ENCODE measurements at regions not wholly inside any gene's neighbourhood (a gene's known extent, or its start where the extent isn't known, plus 50 kb on each side); places are given as distances from the start of the nearest gene placed in this dataset.
"Not testable (repeated sequence)": the region's sequence is repeated elsewhere in the genome, so short reads cannot be mapped to it uniquely, and the experiment has no call there.

DNA sequence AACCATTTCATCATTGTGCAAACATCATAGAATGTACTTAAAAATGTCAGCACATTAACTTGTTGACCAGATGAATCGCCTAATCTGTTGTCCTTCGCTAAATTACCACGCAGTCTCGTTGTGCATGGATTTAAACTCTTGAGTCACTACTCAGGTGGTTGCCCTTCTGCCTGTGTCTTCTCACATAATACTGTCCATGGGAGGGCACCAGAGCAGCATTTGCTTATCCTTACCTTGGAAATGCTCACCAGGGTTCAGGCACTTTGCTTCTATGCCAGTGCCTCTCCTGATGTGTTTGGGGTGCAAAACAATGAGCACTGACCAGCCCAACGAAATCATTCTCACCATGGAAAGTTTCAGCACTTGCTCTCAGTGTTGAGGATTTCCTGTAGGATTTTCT lies 559.9 kb downstream of the RWDD3 start:
- Histone ChIP-seq H3K27ac (no peak overlapping the region), H3K4me1 (no peaks in the 10 kb centered on the region), H3K9me3 (no peaks in the 10 kb centered on the region), H3K36me3 (no peaks in the 10 kb centered on the region), H3K27me3 (no peaks in the 10 kb centered on the region), H3K4me3 (no peak overlapping the region)
- ATAC-seq = no peak
- WGBS, 2 donors (ENCODE audit: low coverage in 1 of 2) = 69 to 83% methylated on average over 2 to 5 of the region's 5 CpGs
- no peak for TF ChIP-seq EP300 (IDR thresholded peaks at IDR 0.05)

DNA sequence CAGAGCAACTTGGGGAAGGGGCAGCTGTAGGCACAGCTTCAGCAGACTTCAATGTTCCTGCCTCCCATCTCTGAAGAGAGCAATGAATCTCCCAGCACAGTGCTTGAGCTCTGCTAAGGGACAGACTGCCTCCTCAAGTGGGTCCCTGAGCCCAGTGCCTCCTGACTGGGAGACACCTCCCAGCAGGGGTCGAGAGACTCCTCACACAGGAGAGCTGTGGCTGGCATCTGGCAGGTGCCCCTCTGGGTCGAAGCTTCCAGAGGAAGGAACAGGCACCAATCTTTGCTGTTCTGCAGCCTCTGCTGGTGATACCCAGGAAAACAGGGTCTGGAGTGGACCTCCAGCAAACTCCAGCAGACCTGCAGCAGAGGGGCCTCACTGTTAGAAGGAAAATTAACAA lies 563.8 kb downstream of the RWDD3 start:
- H3K36me3 ChIP-seq, H3K27ac ChIP-seq, ATAC-seq, H3K4me1 ChIP-seq, H3K9me3 ChIP-seq, H3K27me3 ChIP-seq, H3K4me3 ChIP-seq: not testable (repeated sequence)
- no CpG with 5 or more reads among the region's 2 CpGs for WGBS, 2 donors (ENCODE audit: low coverage in 1 of 2)

DNA sequence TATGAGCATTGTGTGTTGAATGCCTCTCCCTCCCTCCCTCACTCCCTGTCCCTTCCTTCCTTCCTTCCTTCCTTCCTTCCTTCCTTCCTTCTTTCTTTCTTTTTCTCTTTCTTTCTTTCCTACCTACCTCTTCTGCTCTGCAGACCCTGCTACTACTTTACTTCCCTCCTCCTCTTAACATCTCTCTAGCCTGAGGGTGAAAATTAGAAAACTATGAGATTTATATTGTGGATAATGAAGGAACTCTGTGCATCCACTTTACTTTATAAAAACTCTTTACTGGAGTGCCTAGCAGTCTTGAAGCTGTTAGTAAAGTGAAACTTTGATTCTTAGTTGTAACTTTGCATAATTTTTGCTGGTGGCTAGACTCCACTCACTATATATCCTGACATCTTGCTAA lies 572.2 kb downstream of the RWDD3 start:
- Histone ChIP-seq H3K27ac (no peak overlapping the region), H3K36me3 (no peaks in the 10 kb centered on the region), H3K4me3 (no peak overlapping the region), H3K9me3 (no peaks in the 10 kb centered on the region), H3K27me3 (no peaks in the 10 kb centered on the region), H3K4me1 (no peaks in the 10 kb centered on the region)
- ATAC-seq = no peak
- TF ChIP-seq POLR2A (IDR thresholded peaks at IDR 0.05) (no peak), POLR2AphosphoS5 (IDR thresholded peaks at IDR 0.05) (no peak), EP300 (IDR thresholded peaks at IDR 0.05) (no peak)
- TF ChIP-seq, protein P1, sequence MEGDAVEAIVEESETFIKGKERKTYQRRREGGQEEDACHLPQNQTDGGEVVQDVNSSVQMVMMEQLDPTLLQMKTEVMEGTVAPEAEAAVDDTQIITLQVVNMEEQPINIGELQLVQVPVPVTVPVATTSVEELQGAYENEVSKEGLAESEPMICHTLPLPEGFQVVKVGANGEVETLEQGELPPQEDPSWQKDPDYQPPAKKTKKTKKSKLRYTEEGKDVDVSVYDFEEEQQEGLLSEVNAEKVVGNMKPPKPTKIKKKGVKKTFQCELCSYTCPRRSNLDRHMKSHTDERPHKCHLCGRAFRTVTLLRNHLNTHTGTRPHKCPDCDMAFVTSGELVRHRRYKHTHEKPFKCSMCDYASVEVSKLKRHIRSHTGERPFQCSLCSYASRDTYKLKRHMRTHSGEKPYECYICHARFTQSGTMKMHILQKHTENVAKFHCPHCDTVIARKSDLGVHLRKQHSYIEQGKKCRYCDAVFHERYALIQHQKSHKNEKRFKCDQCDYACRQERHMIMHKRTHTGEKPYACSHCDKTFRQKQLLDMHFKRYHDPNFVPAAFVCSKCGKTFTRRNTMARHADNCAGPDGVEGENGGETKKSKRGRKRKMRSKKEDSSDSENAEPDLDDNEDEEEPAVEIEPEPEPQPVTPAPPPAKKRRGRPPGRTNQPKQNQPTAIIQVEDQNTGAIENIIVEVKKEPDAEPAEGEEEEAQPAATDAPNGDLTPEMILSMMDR (IDR thresholded peaks at IDR 0.05) = no peak

DNA sequence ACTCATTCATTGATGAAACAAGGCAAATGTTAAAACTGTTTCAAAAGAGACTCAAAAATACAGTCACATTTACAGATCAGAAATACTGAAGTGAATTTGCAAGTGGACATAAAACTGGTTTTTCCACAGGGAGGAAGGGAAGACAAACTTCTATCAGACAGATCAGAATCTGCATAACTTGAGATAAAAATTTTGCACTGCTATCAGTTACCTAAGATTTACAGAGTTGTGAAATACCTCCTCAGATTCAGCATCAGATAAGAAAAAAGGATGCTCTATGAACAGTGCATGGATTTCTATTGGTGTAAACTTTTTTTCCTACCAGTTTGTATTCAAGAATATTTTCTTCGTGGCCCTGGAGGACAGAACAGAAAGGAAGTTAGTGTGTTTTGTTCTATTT lies 575.4 kb downstream of the RWDD3 start:
- no peak for ATAC-seq
- no peaks in the 10 kb centered on the region for H3K27me3 ChIP-seq
- TF ChIP-seq POLR2A (IDR thresholded peaks at IDR 0.05) (no peak), EP300 (IDR thresholded peaks at IDR 0.05) (no peak), POLR2AphosphoS5 (IDR thresholded peaks at IDR 0.05) (no peak)
- TF ChIP-seq, protein P1 (IDR thresholded peaks at IDR 0.05) = no peak
- no peaks in the 10 kb centered on the region for H3K9me3 ChIP-seq
- H3K4me1 ChIP-seq = no peaks in the 10 kb centered on the region
- H3K36me3 ChIP-seq = no peaks in the 10 kb centered on the region
- 62 to 88% methylated on average over 1 of the region's 1 CpG for WGBS, 2 donors (ENCODE audit: low coverage in 1 of 2)
- H3K4me3 ChIP-seq = no peak overlapping the region
- H3K27ac ChIP-seq = no peak overlapping the region

DNA sequence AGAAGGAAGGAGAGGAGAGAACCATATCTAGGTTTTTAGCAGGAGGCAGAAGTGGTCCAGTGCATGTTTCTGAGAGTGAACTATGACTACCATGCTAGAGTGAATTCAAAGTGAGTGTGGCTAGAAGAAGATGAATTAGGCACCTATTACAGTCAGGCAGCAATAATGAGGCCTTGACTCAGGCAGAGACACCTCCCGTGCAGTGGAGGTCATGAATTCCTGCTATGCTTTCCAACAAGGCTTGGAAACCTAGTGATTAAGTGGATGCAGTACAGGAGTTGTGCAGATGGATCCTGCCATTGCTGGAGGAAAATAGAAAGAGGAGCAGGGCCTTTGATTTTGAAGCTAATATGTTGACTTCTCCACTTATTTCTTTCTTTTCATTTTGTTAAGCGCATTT lies 581.5 kb downstream of the RWDD3 start:
- 6% methylated on average over 2 of the region's 2 CpGs; no CpG with 5 or more reads in 1 of the 2 donors for WGBS, 2 donors (ENCODE audit: low coverage in 1 of 2)
- Histone ChIP-seq H3K4me1 (no peaks in the 10 kb centered on the region), H3K4me3 (no peak overlapping the region), H3K27me3 (no peaks in the 10 kb centered on the region), H3K27ac (no peak overlapping the region), H3K9me3 (no peaks in the 10 kb centered on the region), H3K36me3 (no peaks in the 10 kb centered on the region)
- ATAC-seq = no peak
- TF ChIP-seq, protein P1 (IDR thresholded peaks at IDR 0.05) = no peak
- no peak for TF ChIP-seq POLR2A (IDR thresholded peaks at IDR 0.05)
- TF ChIP-seq POLR2AphosphoS5 (IDR thresholded peaks at IDR 0.05) = no peak
- no peak for TF ChIP-seq EP300 (IDR thresholded peaks at IDR 0.05)

DNA sequence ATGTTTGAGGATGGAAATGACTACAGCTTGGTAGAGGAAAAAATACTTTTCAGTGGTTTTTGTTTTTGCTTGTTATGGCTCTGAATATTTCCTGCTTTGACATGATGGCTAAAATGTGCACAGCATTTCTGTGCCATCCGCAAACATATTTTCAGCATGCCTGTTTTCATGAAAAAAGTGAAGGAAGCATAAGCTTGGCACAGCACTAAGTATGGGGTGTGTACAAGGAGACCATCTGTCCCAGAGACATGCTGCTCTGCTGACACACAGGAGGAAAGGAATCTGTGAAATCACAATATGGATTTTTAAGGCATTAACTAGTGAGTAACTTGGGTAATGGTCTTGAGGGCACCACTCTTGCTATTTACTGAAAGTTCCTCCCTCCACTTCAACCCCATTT lies 595.5 kb downstream of the RWDD3 start:
- Histone ChIP-seq H3K9me3 (no peaks in the 10 kb centered on the region), H3K4me1 (no peaks in the 10 kb centered on the region), H3K4me3 (no peak overlapping the region), H3K27me3 (no peaks in the 10 kb centered on the region), H3K36me3 (no peaks in the 10 kb centered on the region), H3K27ac (no peak overlapping the region)
- no peak for TF ChIP-seq POLR2AphosphoS5 (IDR thresholded peaks at IDR 0.05)
- no peak for TF ChIP-seq POLR2A (IDR thresholded peaks at IDR 0.05)
- TF ChIP-seq, protein P1 (IDR thresholded peaks at IDR 0.05) = no peak
- TF ChIP-seq EP300 (IDR thresholded peaks at IDR 0.05) = no peak
- ATAC-seq = no peak
- WGBS, 2 donors (ENCODE audit: low coverage in 1 of 2) = 80 to 100% methylated on average over 1 of the region's 1 CpG
